Mucosa of descending colon (tissue), 3 donors: ENCODE measurements at regions not wholly inside any gene's neighbourhood (a gene's known extent, or its start where the extent isn't known, plus 50 kb on each side); places are given as distances from the start of the nearest gene placed in this dataset.

ENCODE experiments used
- ATAC-seq: fragments of 200-7000 bp; cut with Tn5 transposase; one replicate; pipeline ENCODE4 v1.9.1; 2020; ENCODE audit warnings: mild to moderate bottlenecking, moderate library complexity
- DNase-seq, 3 donors: peaks; one replicate each; pipeline ENCODE4 v3.0.0-alpha.2; 2020
- H3K36me3 ChIP-seq: fragments of 200-600 bp; one replicate; pipeline ENCODE4 v1.8.0; 2021; ENCODE audit warnings: low read depth, mild to moderate bottlenecking
- H3K4me1 ChIP-seq: fragments of 200-600 bp; one replicate; pipeline ENCODE4 v1.8.0; 2021; ENCODE audit warnings: low read depth, mild to moderate bottlenecking
- H3K4me3 ChIP-seq: fragments of 200-600 bp; one replicate; pipeline ENCODE4 v1.8.0; 2021; ENCODE audit warnings: mild to moderate bottlenecking
- H3K9me3 ChIP-seq: fragments of 200-600 bp; one replicate; pipeline ENCODE4 v1.8.0; 2021; ENCODE audit warnings: mild to moderate bottlenecking
- CTCF ChIP-seq: fragments of 200-600 bp; IDR thresholded peaks from one replicate; pipeline ENCODE4 v1.8.0; 2022; ENCODE audit warnings: antibody characterized with exemption, mild to moderate bottlenecking
- intact Hi-C, 2 donors: fragments of 100-400 bp; cut with DNase I in 1 of 2; cut with micrococcal nuclease in 1 of 2; formaldehyde crosslinking; loops; one replicate each; pipeline versions ENCODE4 v1.11.0 to v1.11.1; 2022; cut with DNase I, micrococcal nuclease
- donor health status: DM: no; HTN: no; CAD: no; lungs with moderate emphysema.
- donor health status: DM: no; HTN: no; CAD: no.
- donor health status: DM: no; HTN: yes; CAD: no.

- Histone ChIP-seq H3K4me3 (no peak overlapping the region), H3K36me3 (no peaks in the 10 kb centered on the region), H3K9me3 (no peaks in the 10 kb centered on the region), H3K4me1 (no peaks in the 10 kb centered on the region)
- no peak for DNase-seq
- no peak for TF ChIP-seq CTCF
- ATAC-seq: no peak
- intact Hi-C loops: no loop called here
Measured at GRCh38 chr5:103774721-103775120, 212.1 kb upstream of the NUDT12 start.

GRCh38 chr5:103772248-103772647 lies 209.7 kb upstream of the NUDT12 start:
- ATAC-seq (no peak), DNase-seq (no peak)
- no peaks in the 10 kb centered on the region for H3K9me3 ChIP-seq
- no peak overlapping the region for H3K4me3 ChIP-seq
- no peaks in the 10 kb centered on the region for H3K36me3 ChIP-seq
- H3K4me1 ChIP-seq: no peaks in the 10 kb centered on the region
- no peak for TF ChIP-seq CTCF
- intact Hi-C loops: no loop called here

GRCh38 chr5:103764403-103764802 lies 201.8 kb upstream of the NUDT12 start:
- DNase-seq (no peak), ATAC-seq (no peak)
- no peak for TF ChIP-seq CTCF
- intact Hi-C loops: no loop called here
- H3K4me3 ChIP-seq: no peak overlapping the region
- no peaks in the 10 kb centered on the region for H3K4me1 ChIP-seq
- no peaks in the 10 kb centered on the region for H3K36me3 ChIP-seq
- H3K9me3 ChIP-seq: no peaks in the 10 kb centered on the region

GRCh38 chr5:103758996-103759395 lies 196.4 kb upstream of the NUDT12 start:
- Histone ChIP-seq H3K36me3 (no peaks in the 10 kb centered on the region), H3K4me3 (no peak overlapping the region), H3K9me3 (no peaks in the 10 kb centered on the region), H3K4me1 (no peaks in the 10 kb centered on the region)
- ATAC-seq (no peak), DNase-seq (no peak)
- no peak for TF ChIP-seq CTCF
- intact Hi-C loops: no loop called here

- ATAC-seq (no peak), DNase-seq (no peak)
- Histone ChIP-seq H3K4me3 (no peak overlapping the region), H3K9me3 (no peaks in the 10 kb centered on the region), H3K36me3 (no peaks in the 10 kb centered on the region), H3K4me1 (no peaks in the 10 kb centered on the region)
- TF ChIP-seq CTCF: no peak
- intact Hi-C loops: no loop called here
Measured at GRCh38 chr5:103755974-103756373, 193.4 kb upstream of the NUDT12 start.

- DNase-seq: no peak
- intact Hi-C loops: no loop called here
- no peak for ATAC-seq
- Histone ChIP-seq H3K4me3 (no peak overlapping the region), H3K4me1 (no peaks in the 10 kb centered on the region), H3K9me3 (no peaks in the 10 kb centered on the region), H3K36me3 (no peaks in the 10 kb centered on the region)
- no peak for TF ChIP-seq CTCF
Measured at GRCh38 chr5:103745353-103746065, 182.9 kb upstream of the NUDT12 start.
